Esophagus (tissue), 2 donors: ENCODE measurements at regions not wholly inside any gene's neighbourhood (a gene's known extent, or its start where the extent isn't known, plus 50 kb on each side); places are given as distances from the start of the nearest gene placed in this dataset.

ENCODE experiments used
- H3K27ac ChIP-seq, 2 donors: one replicate each; pipeline ENCODE4 v1.5.1; 2013; ENCODE audit warnings: low read depth in 2 of 2, mild to moderate bottlenecking in 2 of 2, inconsistent platforms in 1 of 2, low read length in 1 of 2, moderate library complexity in 1 of 2
- H3K27me3 ChIP-seq, 2 donors: one replicate each; pipeline ENCODE4 v1.6.1; 2013; ENCODE audit warnings: low read length in 2 of 2, control low read depth in 1 of 2, mild to moderate bottlenecking in 1 of 2; ENCODE audit not compliant: insufficient read depth in 2 of 2, control insufficient read depth in 1 of 2
- H3K36me3 ChIP-seq, 2 donors: one replicate each; pipeline ENCODE4 v1.6.1; 2013; ENCODE audit warnings: low read length in 1 of 2; ENCODE audit not compliant: control insufficient read depth in 2 of 2, insufficient read depth in 2 of 2
- H3K4me1 ChIP-seq, 2 donors: one replicate each; pipeline ENCODE4 v1.6.1; 2013; ENCODE audit warnings: low read length in 1 of 2; ENCODE audit not compliant: control insufficient read depth in 2 of 2, insufficient read depth in 2 of 2
- H3K4me3 ChIP-seq, 2 donors: one replicate each; pipeline ENCODE4 v1.5.1; 2013; ENCODE audit warnings: low read length in 2 of 2, mild to moderate bottlenecking in 2 of 2, low read depth in 1 of 2, moderate library complexity in 1 of 2
- H3K9me3 ChIP-seq, 2 donors: one replicate each; pipeline ENCODE4 v1.6.1; 2013; ENCODE audit warnings: mild to moderate bottlenecking in 2 of 2, low read depth in 1 of 2, low read length in 1 of 2, moderate library complexity in 1 of 2; ENCODE audit not compliant: control insufficient read depth in 2 of 2, insufficient read depth in 1 of 2
- WGBS, 2 donors: extraction: QIAGEN DNeasy Blood & Tissue Kit; methylation state at CpG; one replicate each; pipeline ENCODE4 v1.1.7; 2013; 5-methylcytosine and 5-hydroxymethylcytosine counted together
- donor health status: healthy with polysubstance abuse.
- donor health status: Bipolar disorder and iron deficiency.

GRCh38 chr6:3509336-3509735 is 52.5 kb upstream of the SLC22A23 start:
- H3K9me3 ChIP-seq = no peaks in the 10 kb centered on the region
- WGBS, 2 donors = 79 to 88% methylated on average over 4 of the region's 4 CpGs
- no peak overlapping the region for H3K27ac ChIP-seq
- no peak overlapping the region for H3K4me3 ChIP-seq
- H3K27me3 ChIP-seq = no peaks in the 10 kb centered on the region
- peaks cover 0 to 12% of the 10 kb centered on the region in 2 donors for H3K4me1 ChIP-seq
- no peaks in the 10 kb centered on the region for H3K36me3 ChIP-seq

- 73 to 76% methylated on average over 4 of the region's 4 CpGs for WGBS, 2 donors
- Histone ChIP-seq H3K36me3 (no peaks in the 10 kb centered on the region), H3K27ac (no peak overlapping the region), H3K4me3 (no peak overlapping the region), H3K27me3 (no peaks in the 10 kb centered on the region), H3K4me1 (peaks cover 0 to 8% of the 10 kb centered on the region in 2 donors), H3K9me3 (no peaks in the 10 kb centered on the region)
Observed at GRCh38 chr6:3506751-3507383, 50.0 kb upstream of the SLC22A23 start.
